Left lung (tissue), 4 donors: ENCODE measurements at regions not wholly inside any gene's neighbourhood (a gene's known extent, or its start where the extent isn't known, plus 50 kb on each side); places are given as distances from the start of the nearest gene placed in this dataset.

Experiments
- ATAC-seq: fragments of 200-7000 bp; cut with Tn5 transposase; one replicate; pipeline ENCODE4 v1.9.1; 2020; ENCODE audit warnings: moderate library complexity
- DNase-seq, 4 donors: peaks; one replicate each; pipeline ENCODE4 v3.0.0-alpha.2; 2013 to 2020
- H3K27ac ChIP-seq, 2 donors: fragments of 200-600 bp; sonication (generic) in 1 of 2; one replicate each; pipeline versions ENCODE4 v1.5.0 to v1.8.0; 2020 to 2021
- H3K27me3 ChIP-seq, 2 donors: fragments of 200-600 bp; sonication (generic) in 1 of 2; one replicate each; pipeline versions ENCODE4 v1.5.0 to v1.8.0; 2020 to 2021
- H3K36me3 ChIP-seq, 2 donors: fragments of 200-600 bp; sonication (generic) in 1 of 2; one replicate each; pipeline versions ENCODE4 v1.5.0 to v1.8.0; 2020 to 2021
- H3K4me1 ChIP-seq, 2 donors: fragments of 200-600 bp; one replicate each; pipeline ENCODE4 v1.8.0; 2021
- H3K4me3 ChIP-seq, 2 donors: fragments of 200-600 bp; sonication (generic) in 1 of 2; one replicate each; pipeline versions ENCODE4 v1.5.0 to v1.8.0; 2020 to 2021; ENCODE audit warnings: mild to moderate bottlenecking in 1 of 2
- H3K9me3 ChIP-seq, 2 donors: fragments of 200-600 bp; sonication (generic) in 1 of 2; one replicate each; pipeline versions ENCODE4 v1.5.0 to v1.8.0; 2020 to 2021
- intact Hi-C, 2 donors: fragments of 100-400 bp; cut with DNase I; formaldehyde crosslinking; loops; one replicate each; pipeline versions ENCODE4 v1.11.2 to v1.14.2; 2022
- TF ChIP-seq, protein P1 (sequence below), 2 donors: fragments of 200-600 bp; sonication (generic) in 1 of 2; IDR thresholded peaks; one replicate each; pipeline versions ENCODE4 v1.5.0 to v1.8.0; 2021; ENCODE audit warnings: antibody characterized with exemption in 2 of 2
- donor health status: DM: no; HTN: yes; CAD: no.
- donor health status: DM: no; HTN: no; CAD: no.

DNA sequence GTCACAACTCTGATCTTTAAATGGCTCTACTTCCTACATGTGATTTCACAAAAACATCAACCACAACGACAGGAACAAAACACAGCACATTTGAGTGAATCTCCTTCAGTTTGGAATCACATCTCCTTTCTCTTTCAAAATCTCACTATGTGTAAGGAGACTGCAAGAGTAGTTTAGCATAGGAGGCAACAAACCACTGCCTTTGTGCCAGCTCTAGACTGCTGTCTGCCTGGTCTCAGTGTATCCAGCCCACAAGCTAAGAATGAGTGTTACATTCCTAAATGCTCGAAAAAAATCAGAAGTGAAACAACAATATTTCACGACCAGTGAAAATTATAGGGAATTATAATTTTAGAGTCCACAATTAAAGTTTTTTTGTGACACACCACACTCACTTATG lies 217.0 kb upstream of the STEAP4 start:
- H3K27ac ChIP-seq, result no peak overlapping the region

DNA sequence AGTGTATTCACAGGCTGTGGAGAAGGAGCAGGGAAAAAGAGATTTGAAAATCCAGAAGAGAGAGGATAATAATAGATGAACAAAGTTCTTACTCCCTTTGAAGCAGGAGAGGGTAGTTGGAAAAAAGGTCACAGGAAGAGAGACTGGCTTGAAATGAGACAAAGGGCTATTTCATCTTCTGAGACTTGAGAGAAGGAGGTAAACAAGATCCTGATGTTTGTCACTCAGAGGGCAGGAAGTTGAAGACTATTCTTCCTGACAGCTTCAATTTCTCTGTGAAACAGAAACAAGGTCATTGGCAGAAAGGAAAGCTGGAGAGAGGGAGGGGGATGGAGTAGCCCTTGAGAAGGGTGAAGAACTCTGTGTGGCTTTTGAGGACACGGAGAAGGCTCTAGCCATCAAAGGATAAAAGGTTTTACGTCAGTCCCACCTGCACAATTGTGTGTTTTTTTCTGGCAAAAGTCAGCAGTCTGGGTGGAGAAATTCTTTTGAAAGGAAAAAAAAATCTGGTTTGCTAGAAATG lies 216.1 kb upstream of the STEAP4 start:
- ATAC-seq, result no peak
- no peak for DNase-seq
- TF ChIP-seq, protein P1, sequence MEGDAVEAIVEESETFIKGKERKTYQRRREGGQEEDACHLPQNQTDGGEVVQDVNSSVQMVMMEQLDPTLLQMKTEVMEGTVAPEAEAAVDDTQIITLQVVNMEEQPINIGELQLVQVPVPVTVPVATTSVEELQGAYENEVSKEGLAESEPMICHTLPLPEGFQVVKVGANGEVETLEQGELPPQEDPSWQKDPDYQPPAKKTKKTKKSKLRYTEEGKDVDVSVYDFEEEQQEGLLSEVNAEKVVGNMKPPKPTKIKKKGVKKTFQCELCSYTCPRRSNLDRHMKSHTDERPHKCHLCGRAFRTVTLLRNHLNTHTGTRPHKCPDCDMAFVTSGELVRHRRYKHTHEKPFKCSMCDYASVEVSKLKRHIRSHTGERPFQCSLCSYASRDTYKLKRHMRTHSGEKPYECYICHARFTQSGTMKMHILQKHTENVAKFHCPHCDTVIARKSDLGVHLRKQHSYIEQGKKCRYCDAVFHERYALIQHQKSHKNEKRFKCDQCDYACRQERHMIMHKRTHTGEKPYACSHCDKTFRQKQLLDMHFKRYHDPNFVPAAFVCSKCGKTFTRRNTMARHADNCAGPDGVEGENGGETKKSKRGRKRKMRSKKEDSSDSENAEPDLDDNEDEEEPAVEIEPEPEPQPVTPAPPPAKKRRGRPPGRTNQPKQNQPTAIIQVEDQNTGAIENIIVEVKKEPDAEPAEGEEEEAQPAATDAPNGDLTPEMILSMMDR (IDR thresholded peaks at IDR 0.05), result no peak
- intact Hi-C loops, result no loop called here
- Histone ChIP-seq H3K36me3 (no peaks in the 10 kb centered on the region), H3K27me3 (no peaks in the 10 kb centered on the region), H3K27ac (no peak overlapping the region), H3K4me3 (no peak overlapping the region), H3K4me1 (no peaks in the 10 kb centered on the region), H3K9me3 (peaks cover 0 to 5% of the 10 kb centered on the region in 2 donors)

More for the DNA sequence above, 217.0 kb upstream of the STEAP4 start:
- Histone ChIP-seq H3K27me3 (no peaks in the 10 kb centered on the region), H3K4me3 (no peak overlapping the region), H3K9me3 (peaks cover 0 to 5% of the 10 kb centered on the region in 2 donors), H3K36me3 (no peaks in the 10 kb centered on the region), H3K4me1 (no peaks in the 10 kb centered on the region)
- TF ChIP-seq, protein P1 (IDR thresholded peaks at IDR 0.05), result no peak
- intact Hi-C loops, result no loop called here
- ATAC-seq (no peak), DNase-seq (no peak)

DNA sequence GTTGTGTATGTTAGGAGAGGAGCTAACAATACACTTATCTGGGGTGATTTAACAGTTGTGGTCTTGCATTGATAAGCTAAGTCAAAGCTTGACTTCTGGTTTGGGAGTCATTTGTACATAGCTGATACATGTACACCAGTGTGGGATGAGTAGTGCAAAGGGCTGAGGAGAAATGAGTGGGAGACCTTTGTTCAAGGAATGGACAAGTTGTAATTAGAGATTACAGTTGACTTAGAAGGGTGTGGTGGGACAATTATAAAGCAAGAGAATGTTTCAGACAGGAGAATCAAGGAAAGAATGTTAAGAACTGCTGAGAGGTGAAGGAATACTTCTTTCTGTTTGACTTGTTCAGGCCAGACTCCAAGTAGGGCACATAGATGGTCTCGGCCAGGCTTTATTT lies 209.7 kb upstream of the STEAP4 start:
- intact Hi-C loops, result no loop called here
- H3K4me1 ChIP-seq, result no peaks in the 10 kb centered on the region
- TF ChIP-seq, protein P1 (IDR thresholded peaks at IDR 0.05), result no peak
- no peak for ATAC-seq
- H3K27me3 ChIP-seq, result no peaks in the 10 kb centered on the region
- DNase-seq, result no peak
- no peak overlapping the region for H3K4me3 ChIP-seq
- H3K36me3 ChIP-seq, result no peaks in the 10 kb centered on the region
- H3K9me3 ChIP-seq, result peaks cover 0 to 4% of the 10 kb centered on the region in 2 donors
- H3K27ac ChIP-seq, result no peak overlapping the region

DNA sequence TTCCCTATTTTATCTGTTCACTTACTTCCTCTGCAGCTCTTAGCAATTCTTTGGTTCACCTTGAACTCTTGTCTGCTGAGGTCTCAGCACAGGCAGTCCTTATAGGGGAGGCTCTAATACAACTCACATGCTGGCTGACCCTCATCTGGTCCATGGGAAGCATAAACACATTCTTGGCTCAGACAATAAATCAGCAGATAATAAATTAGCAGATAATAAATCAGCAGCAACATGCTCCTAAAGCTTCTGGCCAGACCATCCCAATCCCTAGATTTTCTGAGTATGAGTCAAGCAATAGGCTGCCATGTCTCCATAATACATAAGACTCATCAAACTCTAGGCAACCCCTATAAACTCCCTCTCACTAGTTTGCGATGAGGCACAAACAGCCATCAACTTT lies 208.6 kb upstream of the STEAP4 start:
- H3K36me3 ChIP-seq, result no peaks in the 10 kb centered on the region
- no peak for ATAC-seq
- TF ChIP-seq, protein P1 (IDR thresholded peaks at IDR 0.05), result no peak

DNA sequence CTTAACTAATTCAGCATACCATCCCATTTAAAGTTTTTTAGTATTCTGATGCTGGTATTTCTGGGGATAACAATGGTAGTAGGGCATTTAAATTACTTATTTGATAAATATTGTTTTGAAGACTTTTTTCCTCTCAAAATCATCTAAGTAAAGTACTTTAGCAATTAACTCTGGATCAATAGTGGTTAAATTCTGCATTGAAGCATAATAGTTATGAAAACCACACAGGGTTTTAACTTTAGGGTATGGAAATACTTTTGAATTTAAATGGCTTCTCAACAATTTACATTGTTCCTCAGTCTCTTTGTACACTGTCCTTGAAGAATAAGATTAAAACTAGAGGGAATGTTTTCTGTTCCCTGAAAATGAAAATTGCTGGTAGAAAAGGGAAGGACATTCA lies 202.6 kb upstream of the STEAP4 start:
- Histone ChIP-seq H3K4me3 (no peak overlapping the region), H3K27me3 (no peaks in the 10 kb centered on the region), H3K36me3 (no peaks in the 10 kb centered on the region), H3K27ac (no peak overlapping the region), H3K4me1 (no peaks in the 10 kb centered on the region), H3K9me3 (peaks cover 0 to 12% of the 10 kb centered on the region in 2 donors)
- intact Hi-C loops, result no loop called here
- ATAC-seq (no peak), DNase-seq (no peak)
- TF ChIP-seq, protein P1 (IDR thresholded peaks at IDR 0.05), result no peak

More for the DNA sequence above, 208.6 kb upstream of the STEAP4 start:
- DNase-seq, result no peak
- peaks cover 0 to 6% of the 10 kb centered on the region in 2 donors for H3K9me3 ChIP-seq
- H3K4me1 ChIP-seq, result no peaks in the 10 kb centered on the region
- H3K27ac ChIP-seq, result no peak overlapping the region
- no peak overlapping the region for H3K4me3 ChIP-seq
- intact Hi-C loops, result no loop called here
- no peaks in the 10 kb centered on the region for H3K27me3 ChIP-seq
